ENCODE measurements at regions not wholly inside any gene's neighbourhood (a gene's known extent, or its start where the extent isn't known, plus 50 kb on each side); places are given as distances from the start of the nearest gene placed in this dataset.

- Histone ChIP-seq H2BK120ac (ENCODE audit: low read depth, low read length) (no peak overlapping the region), H2BK20ac (ENCODE audit: low read depth, low read length) (no peak overlapping the region), H3K9me3 (ENCODE audit: control insufficient read depth, insufficient read depth, low read length) (peaks cover 7% of the 10 kb centered on the region; the same call in 1 of the 2 replicates), H4K8ac (ENCODE audit: low read depth in 2 of 2, low read length in 2 of 2) (no peak overlapping the region), H3K4me3 (ENCODE audit: insufficient read depth, low read depth, low read length) (no peak overlapping the region), H4K5ac (ENCODE audit: low read depth, low read length) (no peak overlapping the region), H3K4ac (ENCODE audit: low read depth, low read length) (no peak overlapping the region), H3K4me1 (ENCODE audit: control insufficient read depth, insufficient read depth, low read length) (no peaks in the 10 kb centered on the region), H3K27ac (ENCODE audit: insufficient read depth, low read length) (no peak overlapping the region), H3K14ac (replicated peaks; ENCODE audit: low read depth, low read length) (no peak overlapping the region), H3K79me1 (ENCODE audit: low read depth in 1 of 2, low read length in 2 of 2) (no peaks in the 10 kb centered on the region), H3K23ac (ENCODE audit: low read depth, low read length) (no peak overlapping the region), H3K36me3 (ENCODE audit: control insufficient read depth, insufficient read depth, low read length) (no peaks in the 10 kb centered on the region), H4K20me1 (ENCODE audit: insufficient read depth, low read length) (no peaks in the 10 kb centered on the region), H3K9me1 (ENCODE audit: insufficient read depth, low read length) (no peaks in the 10 kb centered on the region), H3K18ac (ENCODE audit: low read depth, low read length) (no peak overlapping the region), H2AK5ac (ENCODE audit: low read depth, low read length) (no peak overlapping the region), H3K56ac (ENCODE audit: extremely low read depth, insufficient read depth, low read length) (no peak overlapping the region), H2BK5ac (ENCODE audit: low read depth, low read length, poor library complexity, severe bottlenecking) (no peak overlapping the region), H2AK9ac (replicated peaks; ENCODE audit: low read depth, low read length, poor library complexity) (no peak overlapping the region), H3K27me3 (ENCODE audit: control insufficient read depth, insufficient read depth, low read length) (no peaks in the 10 kb centered on the region), H3K9ac (ENCODE audit: low read depth, low read length) (no peak overlapping the region), H2AFZ (replicated peaks; ENCODE audit: low read length, poor library complexity) (no peak overlapping the region), H2BK15ac (ENCODE audit: low read depth, low read length) (no peak overlapping the region), H3K4me2 (ENCODE audit: low read depth, low read length) (no peak overlapping the region), H4K91ac (ENCODE audit: insufficient read depth, low read depth, low read length) (no peak overlapping the region)
- TF ChIP-seq SMC3 (IDR thresholded peaks at IDR 0.05; ENCODE audit: low read depth, low read length) = no peak
- no peak for TF ChIP-seq POLR2A (IDR thresholded peaks at IDR 0.05; ENCODE audit: low read depth, low read length)
- TF ChIP-seq MAZ (IDR thresholded peaks at IDR 0.05; ENCODE audit: borderline replicate concordance, low read depth, low read length) = no peak
- no peak for TF ChIP-seq FOS (IDR thresholded peaks at IDR 0.05; ENCODE audit: low read depth, low read length)
- no peak for TF ChIP-seq CHD1 (IDR thresholded peaks at IDR 0.05; ENCODE audit: low read depth, low read length)
- no TSS peak for BruUV-seq (replicated peaks)
- in situ Hi-C loops (cut with MboI; ENCODE audit: low sequenced_read_pairs) (no loop called here), dilution Hi-C loops (cut with HindIII; ENCODE audit: low sequenced_read_pairs, unreplicated experiment) (no loop called here), intact Hi-C loops (cut with micrococcal nuclease) (no loop called here)
- WGBS, 2 experiments (ENCODE audit: extremely low coverage in 2 of 2, insufficient read length in 1 of 2) = 53% methylated on average over 10 of the region's 19 CpGs; no CpG with 5 or more reads in 1 of the 2 experiments
- ATAC-seq (ENCODE audit: low read depth) = no peak
- no peak for DNase-seq
- ChIA-PET POLR2A (ENCODE audit: unreplicated experiment) (no interaction called here), CTCF (no interaction called here)
Measured at GRCh38 chr20:59382157-59382725, 81.8 kb downstream of the EDN3 start.
